ENCODE measurements at regions not wholly inside any gene's neighbourhood (a gene's known extent, or its start where the extent isn't known, plus 50 kb on each side); places are given as distances from the start of the nearest gene placed in this dataset.

DNA sequence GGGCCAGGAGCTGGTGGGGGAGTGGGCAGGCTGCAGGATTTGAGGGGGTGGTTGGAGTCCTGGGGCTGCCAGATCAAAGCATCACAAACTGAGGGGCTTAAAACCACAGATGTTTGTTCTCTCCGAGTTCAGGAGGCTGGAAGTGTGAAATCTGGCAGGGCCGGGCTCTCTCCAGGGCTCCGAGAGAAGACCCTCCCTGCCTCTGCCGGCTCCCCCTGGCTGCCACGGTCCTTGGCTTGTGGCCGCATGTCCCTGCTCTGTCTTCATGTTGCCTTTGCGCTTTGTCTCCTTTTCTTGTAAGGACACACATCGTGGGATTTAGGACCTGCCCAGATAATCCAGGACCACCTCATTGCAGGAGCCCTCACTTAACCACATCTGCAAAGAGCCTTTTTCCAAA, 139.8 kb upstream of the GSE1 start:
- no peak for DNase-seq (ENCODE audit: low spot score)

DNA sequence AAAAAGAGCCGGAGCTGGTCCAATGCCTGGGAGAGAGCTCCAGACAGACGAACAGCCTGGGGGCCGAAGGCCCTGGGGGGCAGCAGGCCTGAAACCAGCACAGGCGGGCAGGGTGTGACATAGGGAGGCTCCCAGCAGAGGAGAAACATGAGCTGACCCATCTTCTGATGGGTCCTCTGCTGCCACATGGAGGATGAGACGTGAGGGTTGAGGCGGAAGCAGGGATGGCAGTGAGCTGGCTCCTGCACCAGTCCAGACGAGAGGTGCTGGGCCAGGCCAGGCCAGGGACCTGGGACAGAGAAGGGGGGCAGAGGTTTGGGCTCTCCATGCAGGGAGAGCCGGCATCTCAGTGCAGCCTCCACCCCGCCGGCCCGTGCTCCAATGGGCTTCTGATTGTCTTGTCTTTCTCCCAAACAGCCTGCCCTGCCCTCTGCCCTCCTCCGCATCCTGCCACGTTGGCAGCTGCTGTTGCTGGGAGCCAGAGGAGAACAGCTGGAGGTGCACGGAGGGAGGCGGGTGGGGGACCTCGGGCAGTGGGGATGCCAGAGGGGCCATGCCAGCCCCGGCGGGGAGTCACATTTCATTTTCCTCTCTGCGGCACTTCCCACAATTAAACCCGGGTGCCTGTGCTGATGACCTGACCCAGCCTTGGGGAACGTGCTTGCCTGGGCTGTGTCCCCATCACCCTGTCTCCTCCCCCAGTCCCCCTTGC, 139.1 kb upstream of the GSE1 start:
- DNase-seq (ENCODE audit: low spot score), result no peak

DNA sequence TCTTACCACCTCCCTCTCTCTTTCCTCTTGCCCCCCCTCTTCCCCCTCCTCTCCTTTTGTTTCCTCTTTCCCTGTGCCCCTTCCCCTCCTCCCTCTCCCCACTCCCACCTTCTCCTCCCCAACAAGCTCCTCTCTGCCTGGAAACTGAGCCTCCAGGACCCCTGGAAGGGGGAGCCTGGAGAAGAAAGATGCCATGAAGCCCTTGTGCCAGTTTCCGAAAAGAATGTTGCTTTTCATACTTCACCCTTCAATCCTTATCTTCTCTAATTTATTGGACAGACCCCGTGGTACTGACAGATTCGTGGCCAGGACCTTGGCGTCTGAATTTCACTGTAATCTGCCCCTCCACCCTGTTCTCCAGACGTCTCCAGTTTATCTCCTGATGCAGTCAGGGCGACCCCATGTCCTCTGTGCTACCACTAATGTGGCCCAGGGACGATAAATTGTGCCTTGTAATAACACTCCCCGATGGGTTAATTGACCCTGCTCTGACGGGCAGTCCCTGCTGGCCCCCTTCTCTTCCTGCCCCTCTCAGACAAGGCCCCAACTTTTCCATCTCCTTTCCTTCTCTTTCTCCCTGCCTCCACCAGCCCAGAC, 138.4 kb upstream of the GSE1 start:
- DNase-seq (ENCODE audit: low spot score), result no peak

DNA sequence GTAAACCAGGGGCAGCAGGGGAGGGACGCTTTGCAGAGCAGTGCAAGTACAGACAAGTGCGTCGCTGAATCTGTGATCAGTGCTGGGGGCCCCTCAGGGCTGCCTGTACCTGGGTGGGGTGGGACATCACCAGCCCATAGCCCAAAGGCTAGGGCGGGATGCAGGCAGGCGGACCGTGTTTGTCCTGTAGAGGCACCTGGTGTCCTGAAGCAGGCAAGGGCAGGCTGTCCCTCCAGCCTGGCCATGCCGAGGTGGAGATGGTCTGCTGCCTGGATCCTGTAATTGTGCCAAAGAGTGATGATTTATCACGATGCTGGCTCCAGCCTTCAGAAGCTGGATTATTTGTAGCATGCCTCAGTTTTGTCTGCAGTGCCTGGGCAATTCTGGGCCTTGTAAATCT, 137.9 kb upstream of the GSE1 start:
- DNase-seq (ENCODE audit: low spot score), result no peak

DNA sequence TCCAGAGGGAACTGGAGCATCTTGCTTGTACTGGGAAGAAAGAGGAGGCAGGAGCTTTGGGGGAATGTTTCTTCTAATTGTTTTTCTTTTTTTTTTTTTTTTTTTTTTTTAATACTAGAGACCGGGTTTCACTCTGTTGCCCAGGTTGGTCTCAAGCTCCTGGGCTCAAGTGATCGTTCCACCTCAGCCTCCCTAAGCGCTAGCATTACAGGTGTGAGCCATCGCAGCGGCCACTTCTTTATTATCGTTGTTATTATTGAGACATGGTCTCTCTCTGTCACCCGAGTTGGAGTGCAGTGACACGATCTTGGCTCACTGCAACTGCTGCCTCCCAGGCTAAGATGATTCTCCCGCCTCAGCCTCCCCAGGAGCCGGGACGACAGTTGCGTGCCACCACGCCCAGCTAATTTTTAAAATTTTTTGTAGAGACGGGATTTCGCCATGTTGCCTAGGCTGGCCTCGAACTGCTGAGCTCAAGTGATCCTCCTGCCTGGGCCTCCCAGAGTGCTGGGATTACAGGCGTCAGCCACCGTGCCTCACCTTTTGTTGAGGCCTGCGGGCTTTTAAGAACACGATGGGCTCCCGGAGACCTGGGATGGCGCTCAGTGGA, 137.3 kb upstream of the GSE1 start:
- DNase-seq (ENCODE audit: low spot score), result no peak

DNA sequence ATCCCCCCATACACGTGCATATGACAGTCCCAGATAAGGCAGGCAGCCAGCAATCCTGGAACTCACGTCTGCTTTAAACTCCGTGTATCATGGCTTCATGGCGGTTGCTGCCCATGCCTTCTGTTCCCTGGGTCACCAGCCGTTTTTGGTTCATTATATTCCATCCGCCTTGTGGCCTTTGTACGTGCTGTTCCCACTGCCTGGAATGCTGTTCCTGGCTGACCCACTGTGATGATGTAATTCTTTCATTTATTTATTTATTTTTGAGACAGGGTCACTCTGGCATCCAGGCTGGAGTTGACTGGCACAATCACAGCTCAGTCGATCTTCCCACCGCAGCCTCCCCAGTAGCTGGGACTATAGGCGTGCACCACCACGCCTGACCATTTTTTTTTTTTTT, 136.7 kb upstream of the GSE1 start:
- no peak for DNase-seq (ENCODE audit: low spot score)

DNA sequence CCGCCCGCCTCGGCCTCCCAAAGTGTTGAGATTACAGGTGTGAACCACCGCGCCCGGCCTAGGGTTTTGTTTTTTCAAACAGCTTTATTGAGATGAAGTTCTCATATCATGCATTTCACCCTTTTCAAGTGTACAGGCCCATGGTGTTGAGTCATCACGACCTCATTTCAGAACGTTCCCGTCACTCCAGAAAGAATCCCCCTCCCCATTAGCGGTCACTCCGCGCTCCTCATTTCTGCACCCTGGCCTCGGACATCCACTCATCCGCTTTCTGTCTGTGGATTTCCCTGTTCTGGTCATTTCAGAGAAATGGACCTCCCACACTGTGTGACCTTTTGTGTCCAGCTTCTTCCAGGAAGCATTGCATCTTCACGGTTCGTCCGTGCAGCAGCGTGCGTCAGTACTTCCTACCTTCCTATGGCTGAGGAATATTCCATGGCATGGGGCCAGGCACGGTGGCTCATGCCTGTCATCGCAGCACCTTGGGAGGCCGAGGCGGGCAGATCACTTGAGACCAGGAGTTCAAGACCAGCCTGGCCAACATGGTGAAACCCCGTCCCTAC, 135.2 kb upstream of the GSE1 start:
- DNase-seq (ENCODE audit: low spot score), result no peak

DNA sequence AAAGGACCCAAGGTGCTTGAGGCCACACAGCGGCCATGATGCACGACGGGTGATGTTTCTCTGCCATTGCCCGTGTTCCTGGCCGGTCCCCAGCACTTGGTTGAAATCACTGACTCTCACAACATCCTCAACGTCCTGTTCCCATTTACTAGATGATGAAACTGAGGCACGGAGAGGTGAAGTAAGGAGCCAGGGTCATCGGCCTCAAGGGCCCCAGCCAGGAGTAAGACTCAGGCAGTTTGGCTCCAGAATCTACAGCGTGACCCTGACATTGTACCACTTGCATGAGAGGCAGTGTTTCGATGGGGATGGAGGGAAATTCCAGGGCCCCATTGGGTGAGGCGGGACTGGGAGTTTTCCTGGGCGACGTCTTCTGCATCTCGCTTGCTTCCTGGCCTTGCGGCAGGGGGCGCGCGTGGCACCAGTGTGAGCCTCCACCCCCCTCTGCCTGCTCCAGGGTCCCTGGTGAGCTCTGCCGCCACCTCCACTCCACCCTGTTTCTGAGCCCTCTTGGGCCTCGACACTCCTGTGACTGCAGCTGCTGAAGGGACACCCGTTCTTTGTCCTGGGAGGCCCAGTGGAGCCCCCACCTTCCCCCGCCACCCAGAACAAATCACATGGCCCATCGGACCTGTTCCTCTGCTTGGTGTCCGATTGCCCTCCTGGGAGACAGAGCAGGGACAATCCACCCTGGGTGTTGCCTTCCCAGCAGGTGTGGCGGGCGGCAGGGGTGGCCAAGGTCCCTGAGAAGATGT, 133.0 kb upstream of the GSE1 start:
- DNase-seq (ENCODE audit: low spot score), result no peak

DNA sequence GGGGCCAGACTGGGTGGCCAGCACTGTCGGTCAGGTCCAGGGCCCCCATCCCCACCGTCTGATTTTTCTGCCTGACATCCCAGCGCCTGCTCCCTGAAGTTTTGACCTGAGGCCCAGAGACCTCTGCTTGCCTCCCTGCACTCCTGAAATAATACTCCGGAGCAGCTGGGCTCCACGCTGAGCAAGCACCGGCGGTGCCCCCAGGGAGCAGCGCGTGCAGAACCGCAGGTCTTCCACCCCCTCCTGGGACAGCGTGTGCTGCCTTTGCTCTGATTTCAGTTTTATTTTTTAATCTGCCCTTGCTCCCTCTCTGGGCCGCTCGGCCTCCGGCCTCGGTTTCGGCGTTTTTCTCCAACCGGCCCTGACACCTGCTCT, 132.4 kb upstream of the GSE1 start:
- no peak for DNase-seq (ENCODE audit: low spot score)

DNA sequence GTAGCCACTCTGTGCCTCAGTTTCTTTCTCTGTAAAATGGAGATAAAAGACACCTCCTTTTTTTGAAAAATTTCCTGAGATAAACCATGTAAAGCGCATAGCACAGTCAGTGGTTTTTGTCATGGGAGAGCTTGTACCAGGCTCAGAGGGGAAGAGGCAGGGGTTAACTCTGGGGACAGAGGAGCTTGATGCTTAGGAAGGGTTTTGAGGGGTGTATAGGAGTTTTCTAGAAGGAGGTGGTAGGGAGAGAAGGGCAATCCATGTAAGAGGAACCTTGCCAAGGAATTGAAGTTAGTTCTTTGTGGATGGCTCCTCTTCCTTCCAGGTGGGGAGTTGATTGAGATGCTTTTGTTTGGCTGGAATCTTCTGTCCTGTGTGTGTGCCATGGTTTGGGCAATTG, 131.9 kb upstream of the GSE1 start:
- no peak for DNase-seq (ENCODE audit: low spot score)

DNA sequence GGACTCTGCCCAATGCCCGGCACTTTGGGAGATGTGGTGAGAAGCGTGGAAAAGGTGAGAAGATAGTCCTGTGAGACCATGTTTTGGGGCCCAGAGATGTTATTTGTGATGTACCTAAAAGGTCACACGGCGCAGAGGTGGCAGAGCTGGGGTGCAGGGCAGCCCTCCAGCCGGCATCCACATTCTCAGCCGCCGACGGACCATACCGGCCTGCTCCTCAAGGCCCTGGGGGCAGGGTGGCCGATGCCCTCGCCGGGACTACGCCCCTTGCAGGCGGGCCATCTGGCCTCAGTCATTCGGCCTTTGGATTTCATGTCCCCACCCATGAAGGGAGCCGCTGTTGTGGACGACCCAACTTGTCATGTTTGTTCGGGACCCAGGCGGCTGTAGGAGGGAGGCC, 131.4 kb upstream of the GSE1 start:
- DNase-seq (ENCODE audit: low spot score), result no peak

DNA sequence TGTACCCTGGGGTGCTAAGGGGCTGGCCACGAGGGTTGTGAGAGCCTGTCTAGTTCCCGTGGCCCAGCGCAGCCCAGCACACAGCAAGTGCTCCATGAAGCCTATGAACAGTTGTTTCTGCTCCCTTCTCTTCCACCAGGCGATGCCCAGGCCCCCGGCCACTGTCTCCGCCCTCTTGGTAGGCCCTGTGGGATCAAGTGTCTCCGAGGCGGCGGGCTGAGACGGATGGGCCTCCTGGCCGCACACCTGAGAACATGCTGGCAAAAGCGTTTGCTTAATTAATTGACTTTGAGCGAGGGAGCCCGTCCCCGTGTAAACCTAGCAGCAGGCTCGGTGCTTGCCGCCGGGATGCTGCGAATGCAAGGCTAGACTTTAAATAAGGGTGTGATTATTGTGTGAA, 129.7 kb upstream of the GSE1 start:
- no peak for DNase-seq (ENCODE audit: low spot score)

DNA sequence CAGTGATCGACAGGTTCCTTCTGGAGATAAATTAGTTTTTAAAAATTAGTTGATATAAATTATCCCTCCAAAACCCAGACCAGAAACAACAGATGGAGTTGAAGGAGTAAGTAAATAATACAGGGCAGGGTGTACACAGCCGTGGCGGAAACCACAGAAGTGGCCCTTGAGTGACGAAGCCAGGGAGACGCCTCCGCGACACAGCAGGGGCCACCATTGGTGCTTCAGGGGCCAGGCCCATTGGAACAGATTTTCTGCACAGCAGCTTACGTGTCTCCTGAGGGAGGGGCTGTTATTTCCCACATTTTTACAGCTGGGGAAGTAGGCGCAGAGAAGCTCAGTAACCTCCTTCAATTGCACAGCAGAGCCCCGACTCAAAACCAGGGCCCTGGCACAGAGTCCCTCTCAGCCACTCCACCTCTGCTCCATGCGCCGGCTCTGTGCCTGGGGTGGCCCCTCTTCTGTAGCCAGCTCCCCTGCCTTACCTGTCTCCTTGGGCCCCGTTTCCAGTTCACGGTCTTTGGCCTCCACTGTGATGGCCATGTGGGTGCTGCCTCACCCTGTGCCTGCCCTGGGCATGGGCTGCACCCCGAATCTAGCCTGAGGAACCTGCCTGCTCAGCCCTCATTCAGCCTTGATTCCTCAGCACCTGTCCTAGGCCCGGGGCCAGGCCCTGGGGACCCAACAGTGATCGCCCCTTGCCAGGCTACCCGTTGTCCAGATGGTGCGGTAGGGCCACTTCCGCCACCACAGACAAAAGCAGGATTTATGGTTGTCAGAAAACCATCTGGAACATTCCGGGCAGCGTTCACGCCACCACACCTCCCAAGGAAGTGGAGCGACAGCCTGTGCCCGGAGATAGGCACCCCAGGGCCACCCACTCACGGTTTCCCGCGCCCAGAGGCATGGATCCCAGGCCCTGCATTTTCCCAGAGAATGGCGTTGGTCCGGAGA, 128.5 kb upstream of the GSE1 start:
- DNase-seq (ENCODE audit: low spot score), result no peak

DNA sequence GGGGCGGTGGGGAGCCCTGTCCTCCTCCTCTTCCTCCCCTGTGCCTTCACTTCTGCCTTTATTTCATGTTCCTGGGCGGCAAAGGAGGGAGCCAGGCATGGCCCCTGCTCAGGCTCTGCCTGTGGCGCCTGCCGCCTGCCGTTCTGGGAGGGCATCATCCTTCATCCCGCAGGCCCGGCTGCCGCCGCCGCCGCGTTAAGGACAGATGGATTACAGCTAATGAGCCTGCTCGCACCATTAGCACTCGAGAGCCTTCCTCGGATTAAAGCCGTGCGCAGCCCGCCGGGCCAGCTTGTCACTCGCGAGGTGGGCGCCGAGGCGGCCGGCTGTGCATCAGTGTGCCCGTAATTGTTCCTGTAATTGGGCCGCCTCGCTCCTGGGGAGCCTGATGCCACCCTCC, 127.7 kb upstream of the GSE1 start:
- DNase-seq (ENCODE audit: low spot score), result no peak

DNA sequence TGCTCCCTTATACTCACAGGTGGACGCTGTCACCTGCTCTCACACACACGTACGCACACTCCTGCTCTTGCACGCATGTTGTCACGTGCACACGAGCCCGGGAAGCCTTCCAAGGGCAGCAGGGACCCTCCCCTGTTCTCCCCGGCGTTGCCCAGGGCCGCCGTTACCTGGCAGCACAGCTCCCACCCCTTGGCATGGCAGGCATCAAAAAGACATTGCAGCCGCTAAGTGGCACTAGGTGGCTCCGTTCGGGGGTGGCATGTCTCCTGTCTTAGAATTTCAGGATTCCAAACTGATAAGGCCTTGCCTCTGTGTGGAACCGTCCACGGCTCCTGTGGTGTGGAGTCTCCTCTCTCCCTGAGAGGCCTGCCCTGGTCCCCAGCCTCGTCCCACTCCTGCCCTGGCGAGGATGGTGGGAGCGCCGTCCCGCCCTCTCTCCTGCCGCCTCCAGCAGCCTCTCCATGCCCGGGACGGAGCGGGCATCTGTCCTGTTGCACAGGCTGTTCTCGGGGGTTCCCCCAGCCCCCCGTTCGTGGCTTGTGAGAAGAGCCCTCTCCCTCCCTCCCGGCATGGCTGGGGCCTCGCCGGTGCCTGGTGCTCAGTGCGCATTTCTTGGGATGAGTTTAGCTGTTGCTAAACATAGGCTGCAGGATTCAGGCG, 126.7 kb upstream of the GSE1 start:
- DNase-seq (ENCODE audit: low spot score), result no peak

DNA sequence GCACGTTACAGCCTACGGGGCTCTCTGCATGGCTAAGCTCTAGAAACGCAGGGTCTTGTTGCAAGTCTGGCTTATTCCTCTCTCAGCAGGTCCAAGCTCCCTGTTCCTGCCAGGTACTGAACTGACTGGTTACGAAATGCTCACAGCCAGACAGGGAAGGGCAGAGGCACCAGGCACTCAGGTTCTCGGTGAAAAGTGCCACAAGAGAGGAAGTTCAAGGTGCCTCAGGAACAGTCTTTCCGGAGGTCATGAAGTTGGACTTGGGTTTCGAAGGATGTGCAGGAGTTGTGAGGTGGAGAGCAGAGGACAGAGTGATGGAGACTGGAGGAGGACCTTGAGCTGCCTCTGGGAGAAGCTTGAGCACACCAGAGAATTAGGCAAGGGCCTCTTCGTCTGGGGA, 124.7 kb upstream of the GSE1 start:
- DNase-seq (ENCODE audit: low spot score), result no peak

DNA sequence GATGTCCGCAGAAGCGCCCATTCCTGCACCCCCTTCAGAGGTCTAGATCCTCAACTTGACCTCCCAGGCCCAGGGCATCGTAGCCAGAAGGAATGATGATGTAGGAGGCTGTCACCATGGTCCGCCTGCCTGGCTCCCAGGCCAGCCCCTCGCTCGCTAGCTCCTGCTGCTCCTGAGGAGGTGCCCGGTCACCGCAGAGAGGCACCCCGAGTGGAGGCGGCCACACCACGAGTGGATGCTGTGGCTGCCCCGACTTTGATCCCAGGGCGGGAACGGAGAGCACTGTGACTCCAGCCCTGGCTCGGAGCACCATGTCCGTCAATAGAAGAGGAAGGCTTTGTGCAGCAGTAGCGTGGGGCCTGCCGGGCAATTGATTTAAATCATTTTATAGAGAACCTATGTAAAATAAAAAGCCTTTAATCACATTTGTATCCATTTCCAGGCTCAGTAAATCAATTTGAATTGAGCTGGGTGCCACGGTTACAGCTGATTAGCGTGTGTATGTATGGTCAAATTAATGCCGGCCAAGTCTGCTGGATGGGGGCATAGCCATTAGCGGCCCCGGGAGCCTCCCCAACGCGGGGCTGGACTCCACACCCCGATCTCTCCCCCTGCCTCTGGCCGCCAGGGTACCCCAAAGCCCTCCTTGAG, 122.6 kb upstream of the GSE1 start:
- no peak for DNase-seq (ENCODE audit: low spot score)

DNA sequence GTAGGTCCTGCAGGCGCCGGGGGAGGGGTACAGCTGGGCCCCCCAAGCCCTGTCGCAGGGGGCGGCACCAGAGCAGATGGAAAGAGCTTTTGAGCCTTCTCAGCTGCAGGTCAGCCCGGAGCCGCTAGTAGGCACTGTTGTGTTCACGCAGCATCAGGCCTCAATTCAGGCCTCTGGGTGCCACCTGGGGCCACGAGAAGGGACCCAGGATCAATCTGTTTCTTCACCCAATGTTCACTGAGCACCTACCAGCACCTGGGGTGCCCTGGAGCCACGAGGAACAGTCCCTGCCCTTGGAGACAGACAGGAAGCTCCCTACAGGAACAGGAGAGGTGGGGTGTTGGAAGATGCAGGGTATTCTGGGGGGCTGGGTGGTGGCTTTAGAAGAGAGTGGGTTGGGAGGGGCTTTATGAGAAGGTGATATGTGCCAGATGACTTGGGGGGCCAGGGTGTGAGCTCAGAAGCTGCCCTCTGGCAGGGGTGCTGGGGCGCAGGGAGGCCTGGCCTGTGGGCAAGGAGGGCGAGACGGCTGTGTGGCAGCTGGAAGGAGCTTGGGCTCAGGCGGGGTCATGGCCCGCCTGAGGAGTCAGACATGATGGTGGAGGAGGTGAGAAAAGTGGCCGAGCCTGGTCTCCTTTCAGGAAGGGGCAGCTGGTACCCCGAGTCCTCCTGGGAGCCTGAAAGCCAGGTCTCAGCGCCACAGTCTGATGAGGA, 121.9 kb upstream of the GSE1 start:
- no peak for DNase-seq (ENCODE audit: low spot score)

DNA sequence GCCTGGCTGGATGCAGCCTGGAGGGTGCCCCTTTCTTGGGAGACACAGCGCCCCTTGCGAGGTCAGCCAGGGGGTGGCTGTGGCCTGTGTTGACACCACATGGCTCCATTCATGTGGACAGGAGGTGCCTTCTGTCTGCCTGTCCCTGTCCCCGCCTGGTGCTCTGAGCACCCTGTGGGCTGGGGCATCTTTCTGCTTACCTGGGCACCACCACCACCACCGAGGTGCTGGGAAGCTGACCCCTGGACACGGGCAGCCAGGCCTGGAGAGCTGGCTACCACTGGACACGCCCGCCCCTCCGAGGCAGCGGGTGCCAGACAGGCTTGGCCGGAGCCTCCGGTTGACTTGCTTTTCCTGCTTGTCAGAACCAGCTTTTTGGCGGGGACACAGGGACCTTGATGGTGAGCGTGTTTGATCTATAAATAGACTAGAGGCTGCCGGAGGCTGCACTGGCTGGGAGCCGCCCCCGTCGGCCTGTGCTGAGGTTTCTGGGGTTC, 121.3 kb upstream of the GSE1 start:
- DNase-seq (ENCODE audit: low spot score), result peak; percentile 40
